SKM-1 treated with dmso at 0.1 percent for 144 hours (cell line): ENCODE measurements at regions not wholly inside any gene's neighbourhood (a gene's known extent, or its start where the extent isn't known, plus 50 kb on each side); places are given as distances from the start of the nearest gene placed in this dataset.

Experiments
- DNase-seq: peaks from one replicate; lab custom pipeline; 2025; ENCODE audit not compliant: unreplicated experiment; lab: John Stamatoyannopoulos, UW

DNA sequence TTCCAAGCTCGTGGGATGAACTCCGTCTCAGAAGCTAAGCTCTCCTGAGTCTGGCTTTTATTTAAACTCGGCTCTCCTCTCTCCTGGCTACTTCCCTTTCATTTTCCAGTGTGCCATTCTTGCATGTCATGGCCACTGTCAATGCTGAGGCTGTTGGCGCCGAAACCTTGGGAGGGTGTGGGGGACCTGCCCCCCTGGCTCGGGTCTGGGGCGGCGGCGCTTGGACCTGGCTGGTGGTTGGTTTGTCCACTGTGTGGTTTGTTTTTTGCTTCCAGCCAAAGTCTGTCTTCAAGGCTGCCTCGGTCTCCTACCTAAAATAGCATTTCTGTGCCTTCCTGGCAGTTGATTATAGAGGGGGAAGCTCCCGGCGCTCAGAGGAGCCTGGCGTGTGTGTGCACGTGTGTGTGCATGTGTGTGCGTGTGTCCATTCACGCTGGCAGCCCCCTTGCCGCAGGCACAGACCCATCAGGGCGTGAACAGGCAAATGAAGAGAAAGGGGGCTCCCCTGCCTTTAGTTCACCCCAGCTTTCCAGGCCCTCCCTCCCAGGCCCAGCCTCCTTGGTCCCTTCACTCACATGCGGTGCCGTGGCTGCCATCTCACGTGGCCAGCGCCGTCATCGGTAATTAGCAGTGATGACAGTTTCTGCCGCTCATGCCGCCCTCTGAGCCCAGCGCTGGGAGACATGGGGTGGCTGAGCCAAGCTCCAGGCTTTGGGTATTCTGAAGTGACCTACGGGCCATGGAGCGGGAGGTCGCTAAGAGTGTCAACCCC lies 179.9 kb downstream of the SEC14L1 start:
- DNase-seq, result peak; percentile 46

DNA sequence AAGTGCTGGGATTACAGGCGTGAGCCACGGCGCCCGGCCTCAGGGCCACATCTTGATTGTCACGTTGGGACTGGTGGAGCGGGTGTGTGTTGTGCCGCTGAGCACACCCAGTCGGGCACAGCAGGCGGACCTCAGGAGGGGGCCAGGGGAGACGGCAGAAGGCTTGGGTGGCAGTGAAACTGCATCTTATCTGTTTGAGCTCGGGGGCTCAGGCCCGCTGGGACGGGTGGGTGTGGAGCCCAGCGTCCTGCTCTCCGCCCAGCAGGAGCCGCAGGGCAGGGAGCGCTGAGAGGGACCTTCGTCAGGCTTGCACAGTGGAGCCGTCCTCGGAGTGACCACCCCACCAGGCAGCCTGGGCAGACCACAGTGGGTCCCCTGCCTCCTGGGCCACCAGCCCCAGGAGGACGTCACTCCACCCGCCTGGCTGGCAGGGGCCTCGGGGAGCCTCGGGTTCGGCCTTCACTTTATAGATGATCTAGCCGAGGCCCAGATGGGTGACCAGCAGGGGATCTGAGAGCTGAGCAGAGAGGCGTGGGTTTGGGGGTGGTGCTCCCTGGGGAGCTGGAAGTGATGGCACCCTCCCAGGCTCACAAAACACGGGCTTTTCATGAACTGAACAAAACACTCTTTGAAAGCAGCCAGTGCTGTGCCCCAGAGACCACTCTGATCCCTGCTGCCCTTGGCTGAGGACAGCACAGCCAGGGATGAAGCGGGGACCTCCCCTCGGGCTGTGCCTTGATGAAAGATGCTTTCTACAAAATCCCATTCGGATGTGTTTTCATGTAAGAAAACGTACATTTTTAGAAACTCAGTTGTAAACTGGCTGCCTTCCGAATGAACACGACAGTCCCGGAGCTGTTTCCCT lies 181.1 kb downstream of the SEC14L1 start:
- DNase-seq, result no peak

DNA sequence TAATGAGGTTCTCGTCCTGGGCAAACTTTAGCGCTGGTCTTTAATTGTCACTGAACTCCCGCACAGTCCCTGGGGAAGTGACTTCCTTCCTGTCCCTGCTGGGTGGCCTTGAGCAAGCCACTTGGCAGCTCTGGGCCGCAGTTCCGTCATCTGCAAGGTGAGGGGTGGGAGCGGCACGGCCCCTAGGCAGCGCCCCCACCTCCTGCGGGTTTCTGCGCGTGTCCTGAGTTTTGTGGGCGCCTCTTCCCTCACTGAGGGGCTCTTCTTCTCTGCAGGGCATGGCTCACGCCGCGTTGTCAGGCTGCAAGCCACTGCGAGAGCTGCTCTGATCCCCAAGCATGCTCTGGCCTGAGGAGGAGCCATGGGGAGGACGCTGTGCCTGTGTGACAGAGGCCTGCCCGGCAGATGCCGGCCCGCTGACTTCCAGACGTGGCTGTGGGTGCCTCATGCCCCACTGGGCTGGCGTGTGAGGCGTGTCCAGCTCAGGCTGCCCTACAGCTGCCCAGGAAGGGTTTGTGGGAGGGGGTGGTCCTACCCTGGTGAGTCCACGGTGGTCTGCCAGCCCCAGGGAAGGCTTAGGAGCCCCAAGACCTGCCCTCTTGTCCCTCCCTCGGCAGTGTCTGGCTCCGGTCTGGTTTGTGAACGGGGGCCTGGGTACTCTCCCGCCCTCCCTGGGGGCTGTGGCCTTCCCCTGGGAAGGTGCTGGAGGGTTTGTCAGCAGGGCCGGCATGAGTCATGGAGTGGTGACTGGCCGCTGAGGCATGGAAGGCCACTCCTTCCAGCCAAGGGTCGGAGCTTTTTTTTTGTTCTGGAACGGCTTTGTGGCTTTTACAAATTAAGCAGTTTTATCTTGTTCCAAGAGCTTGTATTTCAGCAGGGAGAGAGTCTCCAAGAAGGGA lies 182.0 kb downstream of the SEC14L1 start:
- peak; percentile 62 for DNase-seq

DNA sequence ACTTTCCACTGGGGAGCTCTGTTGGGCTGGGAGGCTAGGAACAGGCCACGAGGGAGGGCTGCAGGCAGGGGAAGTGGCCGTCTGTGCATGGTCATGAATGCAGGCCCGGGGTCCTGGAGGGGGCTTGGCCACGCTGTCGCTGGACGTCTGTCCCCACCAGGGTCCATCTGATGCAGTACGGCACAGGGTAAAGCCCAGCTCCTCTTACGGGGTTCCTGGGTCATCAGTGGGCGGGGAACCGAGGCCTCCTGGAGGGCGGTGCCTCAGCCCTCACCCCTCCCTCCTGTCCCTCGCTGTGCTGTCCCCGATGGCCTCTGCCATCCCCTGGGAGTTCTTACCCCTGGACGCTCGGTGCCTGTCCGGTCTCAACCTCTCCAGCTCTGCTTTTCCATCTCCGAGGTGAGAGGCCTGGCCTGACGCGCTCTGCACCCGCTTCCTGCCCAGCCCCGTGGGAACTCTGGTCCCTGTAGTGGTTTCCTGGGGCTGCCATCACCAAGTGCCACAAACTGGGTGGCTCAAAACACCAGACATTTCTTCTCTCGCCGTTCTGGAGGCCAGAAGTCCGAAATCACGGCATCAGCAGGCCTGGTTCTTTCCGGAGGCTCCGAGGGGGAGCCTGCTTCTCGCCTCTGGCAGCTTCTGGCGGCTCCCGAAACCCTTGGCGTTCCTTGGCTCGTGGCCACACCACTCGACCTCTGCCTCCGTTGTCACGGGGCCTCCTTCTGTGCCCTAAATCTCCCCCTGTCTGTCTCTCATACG lies 182.8 kb downstream of the SEC14L1 start:
- DNase-seq, result no peak

DNA sequence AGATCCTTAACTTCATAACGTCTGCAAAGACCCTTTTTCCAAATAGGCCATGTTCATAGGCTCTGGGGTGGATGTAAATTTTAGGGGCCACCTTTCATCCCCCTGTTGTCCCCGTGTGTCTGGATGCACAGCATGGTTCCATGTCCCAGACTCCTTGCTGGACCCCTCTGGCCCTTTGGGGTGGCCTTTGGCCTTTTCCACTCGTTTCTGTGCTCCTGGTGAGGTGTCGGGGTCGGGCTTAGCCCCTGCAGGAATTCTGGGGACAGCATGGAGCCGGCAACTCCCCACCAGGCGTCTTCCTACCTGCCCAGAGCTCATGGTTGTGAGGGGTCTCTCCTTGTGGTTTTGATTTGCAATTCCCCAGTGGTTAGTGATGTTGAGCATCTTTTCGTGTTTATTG lies 183.5 kb downstream of the SEC14L1 start:
- no peak for DNase-seq

DNA sequence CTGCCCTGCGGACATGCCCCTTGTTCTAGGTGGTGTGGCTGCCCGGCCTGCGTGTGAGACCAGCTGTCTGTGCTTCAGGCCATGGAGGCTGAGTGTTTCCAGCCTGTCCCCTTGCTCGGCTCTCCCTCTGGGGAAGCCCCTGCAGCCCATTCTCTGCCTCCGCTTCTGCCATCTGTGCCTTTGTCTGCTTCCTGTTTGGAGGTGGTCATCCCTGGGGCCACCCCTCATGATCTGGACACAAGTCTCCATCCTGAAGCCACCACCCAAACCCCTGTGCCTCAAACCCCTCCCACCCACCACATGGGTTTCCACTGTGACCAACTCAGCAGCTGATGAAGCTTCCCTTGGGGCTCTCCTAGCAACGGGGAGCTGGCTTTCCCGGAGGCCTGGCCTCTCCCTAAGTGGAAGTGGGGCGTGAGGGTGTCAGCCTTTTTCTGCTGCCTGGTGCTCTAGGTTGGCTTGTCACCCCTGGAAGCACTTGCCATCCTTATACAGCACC lies 184.9 kb downstream of the SEC14L1 start:
- no peak for DNase-seq

DNA sequence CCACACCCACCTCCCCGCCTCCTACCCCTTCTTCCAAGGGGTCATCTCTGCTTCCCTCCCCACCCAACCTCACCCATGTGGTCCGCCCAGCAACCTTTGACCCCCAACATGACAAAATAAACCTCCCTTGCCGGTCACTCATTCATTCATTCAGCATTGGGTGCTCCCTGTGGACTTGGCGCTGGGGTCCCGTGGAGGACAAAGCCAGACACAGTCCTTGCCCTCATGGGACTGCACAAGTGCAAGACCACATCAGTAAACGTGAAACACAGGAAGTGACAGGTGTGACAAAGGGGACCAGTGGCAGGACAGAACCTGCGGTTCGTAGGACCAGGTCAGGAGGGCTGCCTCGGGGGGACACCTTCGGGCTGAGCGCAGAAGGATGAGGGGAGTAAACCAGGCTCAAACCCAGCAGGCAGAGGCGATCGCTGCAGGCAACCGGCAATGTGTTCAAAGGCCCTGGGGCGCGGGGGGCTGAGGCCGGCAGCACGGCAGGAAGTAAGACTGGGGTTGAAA lies 185.4 kb downstream of the SEC14L1 start:
- no peak for DNase-seq

DNA sequence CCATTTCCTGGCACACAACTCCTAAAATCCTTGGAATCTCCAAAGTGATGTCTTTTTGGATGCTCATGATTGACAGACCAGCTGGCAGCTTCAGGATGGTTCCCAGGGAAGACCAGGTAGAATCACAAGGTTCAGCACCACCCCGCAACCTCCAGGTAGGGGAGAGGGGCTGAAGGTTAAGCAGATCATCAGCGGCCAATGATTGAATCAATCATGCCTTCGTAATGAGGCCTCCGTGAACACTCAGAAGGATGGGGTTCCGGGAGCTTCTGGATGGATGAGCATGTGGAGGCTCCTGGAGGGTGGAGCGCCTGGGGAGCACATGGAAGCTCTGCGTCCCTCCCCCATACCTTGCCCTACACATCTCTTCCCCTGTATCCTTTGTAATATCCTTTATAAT lies 185.9 kb downstream of the SEC14L1 start:
- DNase-seq, result no peak

DNA sequence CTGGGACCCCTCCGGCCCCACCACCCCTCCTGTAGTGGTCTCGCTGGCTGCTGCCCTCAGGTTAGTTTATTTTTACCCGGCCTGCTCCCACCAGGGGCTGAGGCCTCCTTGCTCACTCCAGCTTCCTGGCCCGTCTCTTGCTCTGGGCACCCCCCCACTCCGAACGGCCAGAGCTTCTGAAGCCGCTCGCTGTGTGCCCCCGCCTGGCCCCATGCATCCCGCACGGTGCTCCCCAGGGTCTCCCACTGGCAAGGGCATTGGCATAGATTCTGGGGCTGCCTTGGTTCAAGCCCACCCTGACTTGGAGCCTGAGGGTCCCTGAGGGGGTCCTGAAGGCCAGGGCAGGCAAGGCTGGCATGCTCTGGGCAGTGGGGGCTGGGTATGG lies 186.4 kb downstream of the SEC14L1 start:
- DNase-seq, result no peak

DNA sequence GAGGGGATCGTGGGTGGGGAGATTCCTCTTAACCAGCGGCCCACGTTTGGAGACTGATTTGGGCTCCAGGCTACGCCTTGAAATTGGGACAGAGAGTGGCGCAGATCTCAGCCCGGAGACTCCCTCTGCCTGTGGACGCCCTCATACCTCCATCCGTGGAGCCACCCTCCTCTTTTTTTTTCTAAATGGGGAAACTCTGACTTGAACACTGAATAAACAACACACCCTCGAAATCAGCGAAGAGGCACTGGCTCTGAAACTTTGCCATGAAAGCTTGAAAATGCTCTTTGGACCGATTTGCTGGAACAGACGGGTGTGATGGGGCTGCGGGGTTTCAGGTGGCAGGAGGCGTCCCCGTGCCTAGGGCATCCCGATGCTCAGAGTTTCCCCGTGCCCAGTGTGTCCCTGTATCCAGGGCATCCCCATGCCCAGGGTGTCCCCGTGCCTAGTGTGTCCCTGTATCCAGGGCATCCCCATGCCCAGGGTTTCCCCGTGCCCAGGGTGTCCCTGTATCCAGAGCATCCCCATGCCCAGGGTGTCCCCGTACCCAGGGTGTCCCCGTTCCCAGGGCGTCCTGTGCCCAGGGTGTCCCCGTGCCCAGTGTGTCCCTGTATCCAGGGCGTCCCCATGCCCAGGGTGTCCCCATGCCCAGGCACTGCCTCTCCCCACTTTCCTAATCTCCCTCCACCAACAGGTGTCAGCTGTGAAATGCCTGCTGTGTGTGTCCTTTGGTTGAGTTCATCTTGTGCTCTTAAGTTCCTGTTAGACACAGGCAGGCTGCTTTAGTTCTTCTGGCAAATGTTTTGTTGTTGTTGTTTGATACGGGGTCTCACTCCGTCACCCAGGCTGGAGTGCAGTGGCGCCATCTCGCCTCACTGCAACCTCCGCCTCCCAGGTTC lies 187.0 kb downstream of the SEC14L1 start:
- DNase-seq, result no peak

DNA sequence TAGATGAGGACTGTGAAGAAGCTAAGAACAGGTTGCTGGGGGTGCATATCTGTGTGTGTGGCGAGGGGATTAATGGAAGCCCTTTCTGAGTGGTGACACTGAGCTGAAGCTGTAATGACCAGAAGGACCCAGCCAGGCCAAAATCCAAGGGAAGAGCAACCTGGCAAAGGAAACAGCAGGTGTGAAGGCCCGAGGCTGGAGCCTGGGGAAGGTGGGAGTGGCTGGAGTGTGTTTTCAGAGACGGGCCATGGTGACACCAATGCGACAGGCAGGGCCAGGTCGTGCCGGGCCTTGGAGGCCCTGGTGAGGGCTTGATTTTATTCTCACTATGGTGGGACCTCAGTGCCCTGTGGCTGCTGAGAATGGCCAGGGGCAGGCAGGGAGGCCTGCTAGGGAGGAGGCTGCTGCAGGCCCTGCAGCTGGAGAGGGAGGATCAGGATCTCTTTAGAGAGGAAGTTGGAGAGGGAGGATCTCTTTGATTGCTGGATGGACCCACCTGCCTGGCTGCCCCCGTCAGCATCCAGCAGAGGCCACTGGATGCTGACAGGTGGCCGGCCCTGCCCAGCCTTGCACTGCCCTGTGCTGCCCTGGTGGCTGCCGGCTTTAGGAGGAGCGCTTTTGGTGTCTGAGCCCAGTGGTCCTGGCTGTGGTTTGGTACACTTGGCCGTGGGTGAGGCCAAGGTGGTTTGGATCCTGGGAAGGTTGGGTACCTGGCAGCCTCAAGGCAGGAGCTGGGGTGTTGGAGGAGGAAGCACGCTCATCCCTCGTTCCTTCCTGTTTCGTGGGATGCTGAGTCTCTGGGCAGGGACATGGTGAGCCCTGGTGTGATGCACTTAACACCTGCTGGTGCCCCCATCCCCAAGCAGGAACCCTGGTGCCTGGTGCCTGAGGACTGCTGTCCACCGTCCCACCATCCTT lies 188.3 kb downstream of the SEC14L1 start:
- DNase-seq, result no peak

DNA sequence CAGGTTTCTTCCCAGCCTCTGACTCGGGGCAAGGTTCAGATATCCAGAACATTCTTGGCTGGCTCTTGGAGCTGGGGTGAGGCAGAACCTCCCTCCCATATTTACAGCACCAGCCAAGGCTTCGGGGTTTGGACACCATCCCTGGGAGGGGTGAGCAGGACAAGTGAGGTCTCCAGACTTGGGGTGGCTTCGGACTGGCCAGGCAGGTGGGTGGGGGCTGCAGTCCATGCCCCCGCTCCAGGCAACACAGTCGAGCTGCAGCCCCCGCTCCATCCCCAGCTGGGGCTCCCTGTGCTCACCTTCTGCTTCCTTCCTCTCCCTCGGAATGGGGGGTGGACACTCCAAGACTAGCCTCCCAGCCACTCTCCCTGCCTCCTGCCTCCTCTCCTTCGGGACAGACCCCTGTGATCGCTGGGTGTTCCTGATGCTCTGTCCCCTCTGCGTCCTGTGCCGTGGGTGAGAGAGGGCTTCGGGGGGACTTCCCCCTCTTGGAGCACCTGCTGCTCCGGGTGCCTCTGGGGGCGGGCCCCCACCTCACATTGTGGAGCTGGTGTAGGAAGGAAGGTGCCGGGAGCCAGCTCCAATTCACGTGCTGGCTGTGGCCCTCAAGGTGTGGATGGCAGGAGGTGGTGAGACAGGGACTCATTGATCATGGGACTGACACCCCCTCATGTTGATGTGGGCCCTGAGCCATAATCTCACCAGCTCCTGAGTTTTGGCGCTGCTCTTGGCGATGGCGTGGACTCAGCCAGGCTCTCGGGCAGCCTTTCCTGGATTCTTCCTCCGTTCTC lies 189.2 kb downstream of the SEC14L1 start:
- DNase-seq, result no peak

DNA sequence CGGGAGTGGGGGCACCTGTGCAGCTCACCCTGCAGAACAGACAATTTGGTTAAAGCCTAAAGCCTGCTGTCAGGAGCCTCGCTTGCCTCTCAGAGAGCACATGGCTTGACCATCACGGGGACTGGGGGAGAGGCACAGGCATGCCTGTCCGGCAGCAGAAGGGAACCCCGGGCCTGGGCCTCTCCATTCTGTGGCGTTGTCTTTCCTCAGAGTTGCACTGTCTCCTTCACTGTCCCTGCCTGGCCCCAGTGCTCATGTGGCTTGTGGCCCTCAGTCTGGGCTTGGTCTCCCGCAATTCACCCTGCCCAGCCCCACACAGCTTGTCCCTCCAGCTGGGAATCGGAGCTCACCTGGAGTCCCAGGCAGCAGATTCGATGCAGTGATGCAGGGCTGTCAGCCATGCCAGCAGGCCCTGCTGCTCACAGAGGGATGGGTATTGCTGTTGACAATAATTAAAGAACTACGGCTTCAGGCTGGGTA lies 189.9 kb downstream of the SEC14L1 start:
- DNase-seq, result no peak

DNA sequence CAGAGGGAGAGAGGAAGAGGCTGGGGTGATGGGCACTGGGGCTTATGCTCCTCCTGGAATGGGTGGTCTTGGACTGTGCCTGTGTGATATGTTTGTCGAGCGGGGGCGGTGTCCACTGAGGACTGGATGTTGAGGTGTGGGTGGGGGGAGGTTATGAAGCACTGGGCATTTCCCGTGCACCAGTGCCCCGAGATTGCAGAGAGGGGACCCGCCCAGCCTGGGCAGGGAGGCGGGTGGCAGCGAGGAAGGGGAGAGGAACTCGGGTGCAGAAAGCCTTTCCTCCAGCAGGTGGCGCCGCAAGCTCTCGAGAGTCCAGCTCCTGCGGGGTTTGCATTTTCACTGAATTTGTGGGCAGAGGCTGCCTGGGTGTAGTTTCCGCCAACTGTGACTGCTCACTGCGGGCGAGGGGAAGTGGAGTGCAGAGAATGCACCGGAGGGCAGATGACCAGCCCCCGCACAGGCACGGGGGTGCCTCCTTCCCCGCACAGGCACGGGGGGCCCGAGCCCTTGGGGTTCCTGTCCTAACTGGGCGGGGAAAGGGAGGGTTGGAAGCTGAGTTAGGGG lies 190.6 kb downstream of the SEC14L1 start:
- peak; percentile 86 for DNase-seq

DNA sequence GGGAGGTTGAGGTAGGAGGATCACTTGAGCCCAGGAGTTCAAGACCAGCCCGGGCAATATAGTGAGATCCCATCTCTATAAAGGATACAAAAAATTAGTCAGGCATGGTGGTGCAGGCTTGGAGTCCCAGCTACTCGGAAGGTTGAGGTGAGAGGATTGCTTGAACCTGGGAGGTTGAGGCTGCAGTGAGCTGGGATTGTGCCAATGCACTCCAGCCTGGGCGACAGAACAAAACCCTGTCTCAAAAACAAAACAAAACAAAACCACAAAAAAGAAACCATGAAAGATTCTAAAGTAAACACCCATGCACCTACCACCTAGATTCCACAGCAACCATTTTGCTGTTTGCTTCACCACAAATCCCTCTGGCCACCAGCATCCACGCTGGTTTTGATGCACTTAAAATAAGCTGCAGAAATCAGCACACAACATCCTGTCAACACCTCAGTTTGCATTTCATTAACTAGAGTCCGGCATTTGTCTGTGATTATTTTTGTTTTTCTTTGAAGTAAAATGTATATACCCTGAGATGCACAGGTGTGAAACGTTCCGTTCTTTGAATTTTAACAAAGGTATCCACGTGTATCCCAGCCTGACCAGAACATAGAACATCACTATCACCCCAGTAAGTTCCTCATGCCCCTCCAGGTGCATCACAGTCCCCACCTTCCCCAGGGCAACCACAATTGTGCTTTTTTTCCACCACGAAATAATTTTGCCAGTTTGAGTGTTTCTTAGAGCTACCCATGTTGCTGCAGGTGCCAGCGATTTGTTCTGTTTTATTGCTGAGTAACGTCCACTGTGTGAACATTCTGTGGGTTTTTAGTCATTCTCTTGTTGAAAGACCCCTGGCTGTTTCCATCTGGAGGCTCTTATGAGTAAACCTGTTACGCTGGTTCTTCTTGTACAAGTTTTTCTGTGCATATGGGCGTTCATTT lies 191.5 kb downstream of the SEC14L1 start:
- no peak for DNase-seq
